ENCODE measurements at regions not wholly inside any gene's neighbourhood (a gene's known extent, or its start where the extent isn't known, plus 50 kb on each side); places are given as distances from the start of the nearest gene placed in this dataset.

DNA sequence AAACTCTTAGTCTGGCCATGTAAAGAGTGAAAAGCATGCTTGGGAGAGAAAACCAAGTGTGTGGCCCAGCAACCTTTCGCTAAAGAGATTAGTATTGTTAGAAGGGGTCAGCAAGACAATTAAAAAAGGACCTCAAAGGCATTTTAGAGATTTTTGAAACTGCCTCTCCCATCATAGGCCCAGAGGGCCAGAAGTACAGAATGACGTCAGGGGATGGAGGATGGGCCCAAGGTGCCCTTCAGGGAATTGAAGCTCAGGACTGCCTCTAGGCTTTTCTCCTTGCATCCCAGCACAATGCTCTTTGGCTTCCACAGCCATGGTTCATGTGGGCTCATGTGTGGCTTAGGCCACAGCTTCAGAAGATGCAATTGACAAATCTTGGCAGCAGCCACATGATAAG, 287.0 kb upstream of the COX7C start:
- TF ChIP-seq, protein P1, sequence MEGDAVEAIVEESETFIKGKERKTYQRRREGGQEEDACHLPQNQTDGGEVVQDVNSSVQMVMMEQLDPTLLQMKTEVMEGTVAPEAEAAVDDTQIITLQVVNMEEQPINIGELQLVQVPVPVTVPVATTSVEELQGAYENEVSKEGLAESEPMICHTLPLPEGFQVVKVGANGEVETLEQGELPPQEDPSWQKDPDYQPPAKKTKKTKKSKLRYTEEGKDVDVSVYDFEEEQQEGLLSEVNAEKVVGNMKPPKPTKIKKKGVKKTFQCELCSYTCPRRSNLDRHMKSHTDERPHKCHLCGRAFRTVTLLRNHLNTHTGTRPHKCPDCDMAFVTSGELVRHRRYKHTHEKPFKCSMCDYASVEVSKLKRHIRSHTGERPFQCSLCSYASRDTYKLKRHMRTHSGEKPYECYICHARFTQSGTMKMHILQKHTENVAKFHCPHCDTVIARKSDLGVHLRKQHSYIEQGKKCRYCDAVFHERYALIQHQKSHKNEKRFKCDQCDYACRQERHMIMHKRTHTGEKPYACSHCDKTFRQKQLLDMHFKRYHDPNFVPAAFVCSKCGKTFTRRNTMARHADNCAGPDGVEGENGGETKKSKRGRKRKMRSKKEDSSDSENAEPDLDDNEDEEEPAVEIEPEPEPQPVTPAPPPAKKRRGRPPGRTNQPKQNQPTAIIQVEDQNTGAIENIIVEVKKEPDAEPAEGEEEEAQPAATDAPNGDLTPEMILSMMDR (IDR thresholded peaks at IDR 0.05; ENCODE audit: unreplicated experiment), result no peak
- no peaks in the 10 kb centered on the region for H3K27me3 Mint-ChIP-seq (ENCODE audit: unreplicated experiment)
- H3K4me1 Mint-ChIP-seq (ENCODE audit: low read depth, unreplicated experiment), result no peaks in the 10 kb centered on the region
- CTCF ChIA-PET, result no interaction called here
- no peaks in the 10 kb centered on the region for H3K9me3 Mint-ChIP-seq (ENCODE audit: low read depth, unreplicated experiment)
- BruUV-seq (replicated peaks), result no TSS peak
- H3K4me3 Mint-ChIP-seq (ENCODE audit: low read depth, unreplicated experiment), result no peak overlapping the region
- intact Hi-C loops (cut with micrococcal nuclease; ENCODE audit: unreplicated experiment), result no loop called here
- no peaks in the 10 kb centered on the region for H3K36me3 Mint-ChIP-seq (ENCODE audit: insufficient read depth, unreplicated experiment)
- DNase-seq, result no peak
- H3K27ac Mint-ChIP-seq (ENCODE audit: unreplicated experiment), result no peak overlapping the region

DNA sequence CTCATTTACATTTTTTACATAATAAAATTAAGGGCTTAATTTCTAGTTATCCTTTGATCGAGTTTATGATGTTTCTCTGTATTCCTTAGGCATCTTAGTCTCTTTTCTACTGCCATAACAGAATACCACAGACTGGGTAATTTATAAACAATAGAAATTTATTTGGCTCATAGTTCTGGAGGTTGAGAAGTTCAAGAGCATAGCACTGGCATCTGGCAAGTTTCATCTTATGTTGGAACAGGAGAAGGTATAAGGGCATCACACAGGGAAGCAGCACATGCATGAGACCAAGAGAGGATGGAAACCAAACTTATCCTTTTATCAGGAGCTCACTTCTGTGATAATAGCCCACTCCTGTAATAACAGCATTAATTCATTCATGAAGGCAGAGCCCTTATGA, 284.9 kb upstream of the COX7C start:
- Mint-ChIP-seq H3K36me3 (ENCODE audit: insufficient read depth, unreplicated experiment) (no peaks in the 10 kb centered on the region), H3K9me3 (ENCODE audit: low read depth, unreplicated experiment) (peaks cover 3% of the 10 kb centered on the region), H3K27ac (ENCODE audit: unreplicated experiment) (no peak overlapping the region), H3K4me3 (ENCODE audit: low read depth, unreplicated experiment) (no peak overlapping the region), H3K4me1 (ENCODE audit: low read depth, unreplicated experiment) (no peaks in the 10 kb centered on the region), H3K27me3 (ENCODE audit: unreplicated experiment) (no peaks in the 10 kb centered on the region)
- BruUV-seq (replicated peaks), result no TSS peak
- intact Hi-C loops (cut with micrococcal nuclease; ENCODE audit: unreplicated experiment), result no loop called here
- DNase-seq, result no peak
- CTCF ChIA-PET, result no interaction called here
- TF ChIP-seq, protein P1 (IDR thresholded peaks at IDR 0.05; ENCODE audit: unreplicated experiment), result no peak

DNA sequence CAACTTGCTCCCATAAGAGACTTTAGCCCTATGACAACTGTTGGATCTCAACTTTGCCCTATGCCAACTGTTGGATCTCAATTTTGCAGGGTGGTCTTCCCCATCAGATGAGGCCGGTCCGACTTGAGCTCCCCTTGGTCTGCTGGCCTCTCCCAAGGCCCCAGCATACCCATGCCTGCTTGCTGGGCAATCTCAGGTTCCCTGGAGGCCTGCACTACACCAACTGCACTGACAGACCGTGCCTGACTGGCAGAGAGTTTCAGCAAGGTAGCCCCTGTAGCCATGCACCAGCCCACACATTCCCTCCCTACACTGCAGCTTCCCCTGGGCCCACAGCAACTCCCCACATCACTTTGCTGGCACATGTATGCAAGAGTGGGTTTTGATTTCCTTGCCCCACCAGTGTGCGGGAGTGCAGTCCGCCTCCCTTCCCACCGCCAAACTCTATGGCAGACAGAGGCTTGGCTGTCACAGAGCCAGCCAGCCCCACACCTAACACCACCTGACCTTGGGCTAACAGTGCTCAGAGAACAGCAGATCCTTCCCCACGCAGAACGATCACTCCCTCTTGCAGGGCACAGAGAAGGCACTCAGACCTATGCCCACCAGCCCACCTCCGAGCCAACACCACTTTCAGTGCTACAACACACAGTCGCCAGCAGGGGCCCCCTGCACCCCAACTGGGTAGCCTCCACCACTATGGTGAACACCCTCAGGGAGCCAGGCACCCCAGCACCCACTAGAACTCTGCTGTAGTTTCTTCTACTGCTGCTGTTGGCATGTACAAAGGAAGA, 279.9 kb upstream of the COX7C start:
- CTCF ChIA-PET, result no interaction called here

DNA sequence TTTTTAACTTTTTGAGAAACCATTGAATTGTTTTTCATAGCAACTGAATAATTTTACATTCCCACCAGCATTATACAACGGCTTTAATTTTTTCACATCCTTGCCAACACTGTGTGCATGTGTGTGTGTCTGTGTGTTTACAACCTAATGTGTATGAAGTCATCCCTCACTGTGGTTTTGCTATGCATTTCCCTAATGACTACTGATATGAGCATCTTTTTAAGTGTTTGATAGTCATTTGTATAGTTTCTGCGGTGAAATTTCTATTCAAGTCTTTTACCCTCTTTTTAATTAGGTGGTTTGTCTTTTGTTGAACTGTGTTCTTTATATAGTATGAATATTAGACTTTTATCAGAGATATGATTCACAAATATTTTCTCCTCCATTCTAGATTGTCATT, 263.1 kb upstream of the COX7C start:
- BruUV-seq (replicated peaks), result no TSS peak
- no peaks in the 10 kb centered on the region for H3K27me3 Mint-ChIP-seq (ENCODE audit: unreplicated experiment)
- TF ChIP-seq, protein P1 (IDR thresholded peaks at IDR 0.05; ENCODE audit: unreplicated experiment), result no peak
- no peaks in the 10 kb centered on the region for H3K4me1 Mint-ChIP-seq (ENCODE audit: low read depth, unreplicated experiment)
- intact Hi-C loops (cut with micrococcal nuclease; ENCODE audit: unreplicated experiment), result no loop called here
- CTCF ChIA-PET, result no interaction called here
- H3K4me3 Mint-ChIP-seq (ENCODE audit: low read depth, unreplicated experiment), result no peak overlapping the region
- H3K27ac Mint-ChIP-seq (ENCODE audit: unreplicated experiment), result no peak overlapping the region
- H3K9me3 Mint-ChIP-seq (ENCODE audit: low read depth, unreplicated experiment), result no peaks in the 10 kb centered on the region
- DNase-seq, result no peak
- H3K36me3 Mint-ChIP-seq (ENCODE audit: insufficient read depth, unreplicated experiment), result no peaks in the 10 kb centered on the region

More for the DNA sequence above, 279.9 kb upstream of the COX7C start:
- H3K4me3 Mint-ChIP-seq (ENCODE audit: low read depth, unreplicated experiment), result no peak overlapping the region
- BruUV-seq (replicated peaks), result no TSS peak
- intact Hi-C loops (cut with micrococcal nuclease; ENCODE audit: unreplicated experiment), result no loop called here
- peaks cover 3% of the 10 kb centered on the region for H3K9me3 Mint-ChIP-seq (ENCODE audit: low read depth, unreplicated experiment)
- H3K36me3 Mint-ChIP-seq (ENCODE audit: insufficient read depth, unreplicated experiment), result no peaks in the 10 kb centered on the region
- H3K27me3 Mint-ChIP-seq (ENCODE audit: unreplicated experiment), result no peaks in the 10 kb centered on the region
- TF ChIP-seq, protein P1 (IDR thresholded peaks at IDR 0.05; ENCODE audit: unreplicated experiment), result no peak
- DNase-seq, result no peak
- H3K27ac Mint-ChIP-seq (ENCODE audit: unreplicated experiment), result no peak overlapping the region
- H3K4me1 Mint-ChIP-seq (ENCODE audit: low read depth, unreplicated experiment), result no peaks in the 10 kb centered on the region
